ENCODE measurements at regions not wholly inside any gene's neighbourhood (a gene's known extent, or its start where the extent isn't known, plus 50 kb on each side); places are given as distances from the start of the nearest gene placed in this dataset.

- TF ChIP-seq POLR2A (IDR thresholded peaks at IDR 0.05) (no peak), EP300 (IDR thresholded peaks at IDR 0.05) (no peak), POLR2AphosphoS5 (IDR thresholded peaks at IDR 0.05) (no peak)
- TF ChIP-seq, protein P1, sequence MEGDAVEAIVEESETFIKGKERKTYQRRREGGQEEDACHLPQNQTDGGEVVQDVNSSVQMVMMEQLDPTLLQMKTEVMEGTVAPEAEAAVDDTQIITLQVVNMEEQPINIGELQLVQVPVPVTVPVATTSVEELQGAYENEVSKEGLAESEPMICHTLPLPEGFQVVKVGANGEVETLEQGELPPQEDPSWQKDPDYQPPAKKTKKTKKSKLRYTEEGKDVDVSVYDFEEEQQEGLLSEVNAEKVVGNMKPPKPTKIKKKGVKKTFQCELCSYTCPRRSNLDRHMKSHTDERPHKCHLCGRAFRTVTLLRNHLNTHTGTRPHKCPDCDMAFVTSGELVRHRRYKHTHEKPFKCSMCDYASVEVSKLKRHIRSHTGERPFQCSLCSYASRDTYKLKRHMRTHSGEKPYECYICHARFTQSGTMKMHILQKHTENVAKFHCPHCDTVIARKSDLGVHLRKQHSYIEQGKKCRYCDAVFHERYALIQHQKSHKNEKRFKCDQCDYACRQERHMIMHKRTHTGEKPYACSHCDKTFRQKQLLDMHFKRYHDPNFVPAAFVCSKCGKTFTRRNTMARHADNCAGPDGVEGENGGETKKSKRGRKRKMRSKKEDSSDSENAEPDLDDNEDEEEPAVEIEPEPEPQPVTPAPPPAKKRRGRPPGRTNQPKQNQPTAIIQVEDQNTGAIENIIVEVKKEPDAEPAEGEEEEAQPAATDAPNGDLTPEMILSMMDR (IDR thresholded peaks at IDR 0.05) = no peak
Observed at GRCh38 chr22:26769663-26770062, 112.3 kb downstream of the MIAT start.

Data from suprapubic skin (tissue), 4 donors.